ENCODE measurements at regions not wholly inside any gene's neighbourhood (a gene's known extent, or its start where the extent isn't known, plus 50 kb on each side); places are given as distances from the start of the nearest gene placed in this dataset.
"Not testable (repeated sequence)": the region's sequence is repeated elsewhere in the genome, so short reads cannot be mapped to it uniquely, and the experiment has no call there.

GRCh38 chr14:38556252-38556651 is 300.4 kb upstream of the CLEC14A start:
- no peak for DNase-seq

GRCh38 chr14:38554026-38554425 is 298.1 kb upstream of the CLEC14A start:
- no peak for DNase-seq

- DNase-seq = no peak
Observed at GRCh38 chr14:38553586-38553985, 297.7 kb upstream of the CLEC14A start.

GRCh38 chr14:38549564-38549963 is 293.7 kb upstream of the CLEC14A start:
- no peak for DNase-seq

- DNase-seq = no peak
Observed at GRCh38 chr14:38547961-38548490, 292.1 kb upstream of the CLEC14A start.

- no peak for DNase-seq
Observed at GRCh38 chr14:38546932-38547551, 291.1 kb upstream of the CLEC14A start.

- no peak for DNase-seq
Observed at GRCh38 chr14:38544776-38545175, 288.9 kb upstream of the CLEC14A start.

- not testable (repeated sequence) for DNase-seq
Observed at GRCh38 chr14:38543851-38544250, 288.0 kb upstream of the CLEC14A start.

- not testable (repeated sequence) for DNase-seq
Observed at GRCh38 chr14:38538053-38538452, 282.2 kb upstream of the CLEC14A start.

GRCh38 chr14:38536376-38537038 is 280.6 kb upstream of the CLEC14A start:
- no peak for DNase-seq

GRCh38 chr14:38528582-38528981 is 272.7 kb upstream of the CLEC14A start:
- DNase-seq = no peak

- no peak for DNase-seq
Observed at GRCh38 chr14:38527502-38527878, 271.6 kb upstream of the CLEC14A start.

GRCh38 chr14:38526826-38527501 is 271.1 kb upstream of the CLEC14A start:
- DNase-seq = no peak

- DNase-seq = no peak
Observed at GRCh38 chr14:38524636-38525509, 269.0 kb upstream of the CLEC14A start.

- no peak for DNase-seq
Observed at GRCh38 chr14:38522724-38523123, 266.8 kb upstream of the CLEC14A start.

- no peak for DNase-seq
Observed at GRCh38 chr14:38521591-38521990, 265.7 kb upstream of the CLEC14A start.

GRCh38 chr14:38517426-38517825 is 261.5 kb upstream of the CLEC14A start:
- DNase-seq = no peak

GRCh38 chr14:38512236-38512635 is 256.3 kb upstream of the CLEC14A start:
- DNase-seq = no peak

GRCh38 chr14:38507299-38507698 is 251.4 kb upstream of the CLEC14A start:
- DNase-seq = no peak

- DNase-seq = no peak
Observed at GRCh38 chr14:38505973-38506249, 250.0 kb upstream of the CLEC14A start.

- DNase-seq = no peak
Observed at GRCh38 chr14:38505221-38505972, 249.5 kb upstream of the CLEC14A start.

GRCh38 chr14:38504175-38504574 is 248.3 kb upstream of the CLEC14A start:
- DNase-seq = no peak

- DNase-seq = no peak
Observed at GRCh38 chr14:38502239-38502638, 246.3 kb upstream of the CLEC14A start.

Measured in DMS79 treated with DMSO at 0.1 percent for 48 hours (cell line).